A549 (cell line): ENCODE measurements at regions not wholly inside any gene's neighbourhood (a gene's known extent, or its start where the extent isn't known, plus 50 kb on each side); places are given as distances from the start of the nearest gene placed in this dataset.

Experiments used
- ATAC-seq, 2 experiments: fragments of 200-7000 bp in 1 of 2; fragments of >200 bp in 1 of 2; cut with Nextera tagmentation in 1 of 2; cut with Tn5 transposase in 1 of 2; 3 replicates each; pipeline versions ENCODE4 v1.8.0 to v1.9.1; 2018 to 2020; ENCODE audit warnings: mild to moderate bottlenecking in 1 of 2, moderate library complexity in 1 of 2
- CTCF ChIA-PET: fragments of 300-600 bp; sonication (Branson Sonifier 250); formaldehyde crosslinking; extraction: SDS; loops from one replicate; lab custom pipeline; 2021; ENCODE audit warnings: antibody characterized with exemption, inconsistent platforms; lab: Yijun Ruan, JAX
- POLR2A ChIA-PET: fragments of 350-600 bp; formaldehyde crosslinking; extraction: SDS; loops from one replicate; lab custom pipeline; 2021; ENCODE audit warnings: antibody characterized with exemption, inconsistent platforms; lab: Yijun Ruan, JAX
- DNase-seq, 2 experiments: peaks; one replicate each; pipeline versions ENCODE4 v3.0.0 to v3.0.0-alpha.2; 2011 to 2016; ENCODE audit warnings: low read depth in 1 of 2, low spot score in 1 of 2
- FAIRE-seq: peaks from 2 replicates; lab custom pipeline; 2011; peaks lifted over from hg19 to GRCh38; lab: Jason Lieb, UNC
- H3K27ac ChIP-seq, 2 experiments: fragments of >200 bp; sonication (Bioruptor Twin); formaldehyde crosslinking; 3 replicates each; pipeline ENCODE4 v1.5.1; 2016 to 2017
- H3K4me1 ChIP-seq: fragments of >200 bp; sonication (Bioruptor Twin); formaldehyde crosslinking; 3 replicates; pipeline ENCODE4 v1.6.1; 2016
- H3K4me2 ChIP-seq: fragments of >200 bp; sonication (Bioruptor Twin); formaldehyde crosslinking; 3 replicates; pipeline ENCODE4 v1.6.1; 2016
- H3K4me3 ChIP-seq: fragments of >200 bp; sonication (Bioruptor Twin); formaldehyde crosslinking; 3 replicates; pipeline ENCODE4 v1.5.1; 2016
- H3K9me3 ChIP-seq: fragments of >200 bp; sonication (Bioruptor Twin); formaldehyde crosslinking; 3 replicates; pipeline ENCODE4 v1.6.1; 2016
- BCL3 ChIP-seq: fragments of >200 bp; sonication (Bioruptor Twin); formaldehyde crosslinking; IDR thresholded peaks from 3 replicates; pipeline ENCODE4 v1.6.1; 2016
- BHLHE40 ChIP-seq: IDR thresholded peaks from 2 replicates; pipeline ENCODE4 v1.6.1; 2012; ENCODE audit warnings: low read depth, low read length, inconsistent platforms
- CBX8 ChIP-seq: fragments of 200-600 bp; sonication (generic); IDR thresholded peaks from 2 replicates; pipeline ENCODE4 v1.6.1; 2016
- CHD4 ChIP-seq: fragments of 200-600 bp; sonication (generic); IDR thresholded peaks from 2 replicates; pipeline ENCODE4 v1.6.1; 2016; ENCODE audit warnings: antibody characterized with exemption, mild to moderate bottlenecking, borderline replicate concordance
- CTCF ChIP-seq: fragments of >200 bp; sonication (Bioruptor Twin); formaldehyde crosslinking; IDR thresholded peaks from 3 replicates; pipeline ENCODE4 v1.5.1; 2016
- EHMT2 ChIP-seq: fragments of 200-600 bp; sonication (generic); IDR thresholded peaks from 2 replicates; pipeline ENCODE4 v1.6.1; 2016; ENCODE audit warnings: antibody characterized with exemption, low read depth, mild to moderate bottlenecking, moderate library complexity
- ESRRA ChIP-seq: fragments of 150-350 bp; IDR thresholded peaks from 2 replicates; pipeline ENCODE4 v1.6.1; 2014; ENCODE audit warnings: mild to moderate bottlenecking, low read length, borderline replicate concordance
- FOSB ChIP-seq: fragments of 250-450 bp; sonication (Bioruptor Pico); IDR thresholded peaks from 2 replicates; pipeline ENCODE4 v1.5.0; 2020; ENCODE audit warnings: mild to moderate bottlenecking, moderate library complexity
- GATA3 ChIP-seq: IDR thresholded peaks from 2 replicates; pipeline ENCODE4 v1.6.1; 2012; ENCODE audit warnings: borderline replicate concordance
- HEYL ChIP-seq: fragments of 250-450 bp; sonication (Bioruptor Pico); IDR thresholded peaks from 2 replicates; pipeline ENCODE4 v1.8.0; 2021; ENCODE audit warnings: mild to moderate bottlenecking, moderate library complexity
- JUN ChIP-seq, 2 experiments: fragments of >200 bp; sonication (Bioruptor Twin); formaldehyde crosslinking; IDR thresholded peaks; 2 replicates in 1 of 2; 3 replicates in 1 of 2; pipeline ENCODE4 v1.6.1; 2016 to 2017
- NFE2L2 ChIP-seq: fragments of 150-350 bp; conservative IDR thresholded peaks from 2 replicates; pipeline ENCODE4 v1.6.1; 2014; ENCODE audit warnings: low read length
- NR3C1 ChIP-seq: fragments of >200 bp; sonication (Bioruptor Twin); formaldehyde crosslinking; IDR thresholded peaks from 3 replicates; pipeline ENCODE4 v1.6.1; 2017
- POLR2AphosphoS2 ChIP-seq: conservative IDR thresholded peaks from 2 replicates; pipeline ENCODE4 v1.6.1; 2012; ENCODE audit warnings: low read length, improper control_type of control experiment, inconsistent platforms
- RCOR1 ChIP-seq: fragments of 150-350 bp; IDR thresholded peaks from 2 replicates; pipeline ENCODE4 v1.6.1; 2014; ENCODE audit warnings: antibody characterized with exemption, low read length, low read depth
- REST ChIP-seq: fragments of 200-600 bp; sonication (generic); IDR thresholded peaks from 2 replicates; pipeline ENCODE4 v1.6.1; 2016; ENCODE audit warnings: antibody characterized with exemption, mild to moderate bottlenecking, moderate library complexity
- RFX5 ChIP-seq: fragments of 450-650 bp; IDR thresholded peaks from 2 replicates; pipeline ENCODE4 v1.7.1; 2014; ENCODE audit warnings: antibody characterized with exemption, mild to moderate bottlenecking, moderate library complexity
- RNF2 ChIP-seq: fragments of 200-600 bp; sonication (generic); IDR thresholded peaks from 2 replicates; pipeline ENCODE4 v1.6.1; 2016; ENCODE audit warnings: low read depth, mild to moderate bottlenecking, antibody characterized with exemption, moderate library complexity, borderline replicate concordance
- TFCP2L1 ChIP-seq: fragments of 250-450 bp; sonication (Bioruptor Pico); IDR thresholded peaks from 2 replicates; pipeline ENCODE4 v1.5.0; 2021; ENCODE audit warnings: mild to moderate bottlenecking
- ZC3H11A ChIP-seq: fragments of 450-650 bp; IDR thresholded peaks from 2 replicates; pipeline ENCODE4 v1.6.1; 2014; ENCODE audit warnings: antibody characterized with exemption, mild to moderate bottlenecking
- ZNF302 ChIP-seq: fragments of 250-450 bp; sonication (Bioruptor Pico); IDR thresholded peaks from 2 replicates; pipeline ENCODE4 v1.9.0; 2021; ENCODE audit warnings: inconsistent platforms, mild to moderate bottlenecking, moderate library complexity
- WGBS: methylation state at CpG from one replicate; pipeline ENCODE4 v1.1.6; 2017; ENCODE audit errors: missing lambda C conversion rate; 5-methylcytosine and 5-hydroxymethylcytosine counted together
- TF ChIP-seq, protein P1 (sequence below): fragments of 450-650 bp; IDR thresholded peaks from 2 replicates; pipeline ENCODE4 v1.6.1; 2014; ENCODE audit warnings: antibody characterized with exemption

- H3K27ac ChIP-seq, result no peak overlapping the region
- no peak overlapping the region for H3K4me3 ChIP-seq
- WGBS, result 58% methylated on average over 6 of the region's 16 CpGs
- ChIA-PET CTCF (interaction anchor here (1.0 kb wide), 1 partner anchor 412 kb away, joined by 4 read pairs; no protein-coding TSS in a partner anchor), POLR2A (no interaction called here)
- TF ChIP-seq NFE2L2 (no peak), POLR2AphosphoS2 (no peak), BCL3 (no peak), REST (no peak), RCOR1 (no peak), ESRRA (no peak), RNF2 (no peak), TFCP2L1 (CRISPR knock-in tag) (no peak), BHLHE40 (no peak), ZNF302 (CRISPR knock-in tag) (no peak), CBX8 (no peak), NR3C1 (no peak)
- TF ChIP-seq, protein P1, sequence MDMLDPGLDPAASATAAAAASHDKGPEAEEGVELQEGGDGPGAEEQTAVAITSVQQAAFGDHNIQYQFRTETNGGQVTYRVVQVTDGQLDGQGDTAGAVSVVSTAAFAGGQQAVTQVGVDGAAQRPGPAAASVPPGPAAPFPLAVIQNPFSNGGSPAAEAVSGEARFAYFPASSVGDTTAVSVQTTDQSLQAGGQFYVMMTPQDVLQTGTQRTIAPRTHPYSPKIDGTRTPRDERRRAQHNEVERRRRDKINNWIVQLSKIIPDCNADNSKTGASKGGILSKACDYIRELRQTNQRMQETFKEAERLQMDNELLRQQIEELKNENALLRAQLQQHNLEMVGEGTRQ, result no peak
- ATAC-seq (no peak), FAIRE-seq (no peak), DNase-seq (no peak)
- no peak overlapping the region for H3K4me2 ChIP-seq
- no peaks in the 10 kb centered on the region for H3K4me1 ChIP-seq
- H3K9me3 ChIP-seq, result no peaks in the 10 kb centered on the region
Measured at GRCh38 chr11:119892311-119892808, 163.4 kb upstream of the NECTIN1 start.

DNA sequence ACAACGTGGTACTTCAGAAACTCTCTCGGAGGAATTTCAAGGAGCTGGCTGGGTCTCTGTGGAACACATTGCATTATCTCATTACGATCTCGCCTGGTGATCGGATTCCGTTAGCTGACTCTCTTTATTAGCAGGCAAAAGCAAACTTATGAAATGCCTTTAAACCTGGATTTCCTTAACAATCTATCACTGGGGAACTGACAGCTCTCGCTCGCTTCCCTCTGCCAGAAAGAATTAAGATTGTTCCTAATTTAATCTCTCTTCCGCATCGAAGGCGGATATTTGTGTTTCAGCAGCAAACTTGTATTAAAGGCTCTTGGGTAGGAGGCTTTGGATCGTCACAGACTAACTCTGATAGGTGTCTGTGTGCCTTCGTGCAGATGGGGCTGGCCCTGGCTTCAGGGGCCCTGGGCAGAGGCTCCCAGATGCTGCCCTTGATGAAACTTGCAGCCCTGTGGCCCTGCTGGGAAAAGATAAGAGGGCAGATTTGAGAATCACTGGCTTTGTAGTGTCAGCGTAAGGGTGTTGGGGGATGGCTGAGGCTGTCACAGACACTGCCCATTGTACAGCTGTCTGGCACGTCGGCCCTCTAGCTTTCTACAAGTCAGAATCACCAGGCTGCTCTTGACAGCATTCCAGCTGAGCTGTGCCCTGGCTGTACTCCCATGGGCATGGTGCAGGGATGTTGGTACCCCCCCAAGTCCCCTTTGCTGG, 162.2 kb upstream of the NECTIN1 start:
- no peak for FAIRE-seq
- POLR2A ChIA-PET, result no interaction called here

More for the DNA sequence above, 162.2 kb upstream of the NECTIN1 start:
- H3K4me1 ChIP-seq, result no peaks in the 10 kb centered on the region
- ATAC-seq, result no peak
- no peak for DNase-seq
- 49% methylated on average over 16 of the region's 16 CpGs for WGBS
- CTCF ChIA-PET, result interaction anchor here (1.0 to 1.5 kb wide), 2 partner anchors 13 to 411 kb away, joined by 4 to 6 read pairs; no protein-coding TSS in a partner anchor
- no peak overlapping the region for H3K4me2 ChIP-seq
- TF ChIP-seq ZC3H11A (no peak), CHD4 (no peak), ESRRA (no peak), CTCF (no peak), FOSB (CRISPR knock-in tag) (no peak), GATA3 (no peak), TFCP2L1 (CRISPR knock-in tag) (no peak), HEYL (no peak), EHMT2 (no peak), NR3C1 (no peak), RFX5 (no peak), JUN (IDR thresholded peaks at IDR 0.05) (no peak)
- TF ChIP-seq, all 56 proteins: peak for 0
- H3K9me3 ChIP-seq, result no peaks in the 10 kb centered on the region
- no peak overlapping the region for H3K27ac ChIP-seq
- no peak overlapping the region for H3K4me3 ChIP-seq
